Stomach smooth muscle (tissue), 2 donors: ENCODE measurements at regions not wholly inside any gene's neighbourhood (a gene's known extent, or its start where the extent isn't known, plus 50 kb on each side); places are given as distances from the start of the nearest gene placed in this dataset.
"Not testable (repeated sequence)": the region's sequence is repeated elsewhere in the genome, so short reads cannot be mapped to it uniquely, and the experiment has no call there.

Experiments
- H3K27ac ChIP-seq: one replicate; pipeline ENCODE4 v1.7.0; 2013; ENCODE audit warnings: mild to moderate bottlenecking, low read length, inconsistent platforms
- H3K27me3 ChIP-seq, 2 donors: one replicate each; pipeline ENCODE4 v1.7.0; 2013; ENCODE audit warnings: low read length in 2 of 2; ENCODE audit not compliant: insufficient read depth in 2 of 2, control insufficient read depth in 1 of 2
- H3K36me3 ChIP-seq, 2 donors: one replicate each; pipeline ENCODE4 v1.7.0; 2013; ENCODE audit warnings: low read length in 2 of 2; ENCODE audit not compliant: control insufficient read depth in 2 of 2, insufficient read depth in 2 of 2
- H3K4me1 ChIP-seq: one replicate; pipeline ENCODE4 v1.7.0; 2013; ENCODE audit warnings: low read length; ENCODE audit not compliant: control insufficient read depth, insufficient read depth
- H3K4me3 ChIP-seq, 2 donors: one replicate each; pipeline ENCODE4 v1.7.0; 2013; ENCODE audit warnings: low read length in 2 of 2
- H3K9ac ChIP-seq, 2 donors: one replicate each; pipeline ENCODE4 v1.7.0; 2013; ENCODE audit warnings: low read length in 2 of 2, mild to moderate bottlenecking in 1 of 2
- H3K9me3 ChIP-seq, 2 donors: one replicate each; pipeline ENCODE4 v1.7.0; 2013; ENCODE audit warnings: low read length in 2 of 2; ENCODE audit not compliant: control insufficient read depth in 2 of 2
- donor health status: healthy.
- donor health status: Pancreatic carcinoma.

GRCh38 chr9:99497641-99498040 is 275.6 kb downstream of the SEC61B start:
- Histone ChIP-seq H3K4me3 (no peak overlapping the region), H3K4me1 (no peaks in the 10 kb centered on the region)

GRCh38 chr9:99498979-99499378 is 276.9 kb downstream of the SEC61B start:
- H3K4me1 ChIP-seq, H3K9me3 ChIP-seq, H3K27ac ChIP-seq, H3K36me3 ChIP-seq, H3K9ac ChIP-seq, H3K4me3 ChIP-seq, H3K27me3 ChIP-seq: not testable (repeated sequence)

More at GRCh38 chr9:99497641-99498040, 275.6 kb downstream of the SEC61B start:
- no peaks in the 10 kb centered on the region for H3K27me3 ChIP-seq
- H3K36me3 ChIP-seq = no peaks in the 10 kb centered on the region
- no peak overlapping the region for H3K27ac ChIP-seq
- H3K9me3 ChIP-seq = peaks cover 0 to 8% of the 10 kb centered on the region in 2 donors
- H3K9ac ChIP-seq = no peak overlapping the region

GRCh38 chr9:99505936-99506335 is 283.9 kb downstream of the SEC61B start:
- Histone ChIP-seq H3K4me1 (no peaks in the 10 kb centered on the region), H3K27ac (no peak overlapping the region), H3K9ac (no peak overlapping the region), H3K4me3 (no peak overlapping the region), H3K9me3 (no peaks in the 10 kb centered on the region), H3K27me3 (no peaks in the 10 kb centered on the region), H3K36me3 (no peaks in the 10 kb centered on the region)

GRCh38 chr9:99506747-99507348 is 284.8 kb downstream of the SEC61B start:
- H3K9me3 ChIP-seq = no peaks in the 10 kb centered on the region
- H3K36me3 ChIP-seq = no peaks in the 10 kb centered on the region
- H3K4me3 ChIP-seq = no peak overlapping the region
- H3K27ac ChIP-seq = no peak overlapping the region
- no peaks in the 10 kb centered on the region for H3K27me3 ChIP-seq
- no peak overlapping the region for H3K9ac ChIP-seq
- H3K4me1 ChIP-seq = no peaks in the 10 kb centered on the region

GRCh38 chr9:99509065-99509745 is 287.1 kb downstream of the SEC61B start:
- Histone ChIP-seq H3K27me3 (no peaks in the 10 kb centered on the region), H3K36me3 (no peaks in the 10 kb centered on the region), H3K9ac (no peak overlapping the region), H3K9me3 (no peaks in the 10 kb centered on the region), H3K27ac (no peak overlapping the region), H3K4me1 (no peaks in the 10 kb centered on the region), H3K4me3 (no peak overlapping the region)

GRCh38 chr9:99509900-99510535 is 287.9 kb downstream of the SEC61B start:
- H3K4me3 ChIP-seq = no peak overlapping the region

GRCh38 chr9:99511723-99512122 is 289.6 kb downstream of the SEC61B start:
- Histone ChIP-seq H3K9ac (no peak overlapping the region), H3K27me3 (no peaks in the 10 kb centered on the region), H3K36me3 (no peaks in the 10 kb centered on the region), H3K4me3 (no peak overlapping the region), H3K27ac (no peak overlapping the region), H3K4me1 (no peaks in the 10 kb centered on the region), H3K9me3 (no peaks in the 10 kb centered on the region)

More at GRCh38 chr9:99509900-99510535, 287.9 kb downstream of the SEC61B start:
- Histone ChIP-seq H3K27me3 (no peaks in the 10 kb centered on the region), H3K4me1 (no peaks in the 10 kb centered on the region), H3K9ac (no peak overlapping the region), H3K27ac (no peak overlapping the region), H3K9me3 (no peaks in the 10 kb centered on the region), H3K36me3 (no peaks in the 10 kb centered on the region)

- no peaks in the 10 kb centered on the region for H3K27me3 ChIP-seq
- H3K4me3 ChIP-seq = no peak overlapping the region
- no peak overlapping the region for H3K27ac ChIP-seq
- no peaks in the 10 kb centered on the region for H3K36me3 ChIP-seq
- no peaks in the 10 kb centered on the region for H3K4me1 ChIP-seq
- no peak overlapping the region for H3K9ac ChIP-seq
- no peaks in the 10 kb centered on the region for H3K9me3 ChIP-seq
Observed at GRCh38 chr9:99513441-99514112, 291.5 kb downstream of the SEC61B start.

- Histone ChIP-seq H3K36me3 (no peaks in the 10 kb centered on the region), H3K4me1 (no peaks in the 10 kb centered on the region), H3K4me3 (no peak overlapping the region), H3K27me3 (no peaks in the 10 kb centered on the region), H3K27ac (no peak overlapping the region), H3K9ac (no peak overlapping the region), H3K9me3 (no peaks in the 10 kb centered on the region)
Observed at GRCh38 chr9:99515093-99515492, 293.0 kb downstream of the SEC61B start.

GRCh38 chr9:99515895-99516656 is 294.0 kb downstream of the SEC61B start:
- H3K4me3 ChIP-seq = no peak overlapping the region
- no peaks in the 10 kb centered on the region for H3K36me3 ChIP-seq
- H3K27ac ChIP-seq = no peak overlapping the region
- H3K27me3 ChIP-seq = no peaks in the 10 kb centered on the region
- H3K9me3 ChIP-seq = no peaks in the 10 kb centered on the region
- H3K4me1 ChIP-seq = no peaks in the 10 kb centered on the region
- H3K9ac ChIP-seq = no peak overlapping the region
